ENCODE measurements at regions not wholly inside any gene's neighbourhood (a gene's known extent, or its start where the extent isn't known, plus 50 kb on each side); places are given as distances from the start of the nearest gene placed in this dataset.
"Not testable (repeated sequence)": the region's sequence is repeated elsewhere in the genome, so short reads cannot be mapped to it uniquely, and the experiment has no call there.

DNA sequence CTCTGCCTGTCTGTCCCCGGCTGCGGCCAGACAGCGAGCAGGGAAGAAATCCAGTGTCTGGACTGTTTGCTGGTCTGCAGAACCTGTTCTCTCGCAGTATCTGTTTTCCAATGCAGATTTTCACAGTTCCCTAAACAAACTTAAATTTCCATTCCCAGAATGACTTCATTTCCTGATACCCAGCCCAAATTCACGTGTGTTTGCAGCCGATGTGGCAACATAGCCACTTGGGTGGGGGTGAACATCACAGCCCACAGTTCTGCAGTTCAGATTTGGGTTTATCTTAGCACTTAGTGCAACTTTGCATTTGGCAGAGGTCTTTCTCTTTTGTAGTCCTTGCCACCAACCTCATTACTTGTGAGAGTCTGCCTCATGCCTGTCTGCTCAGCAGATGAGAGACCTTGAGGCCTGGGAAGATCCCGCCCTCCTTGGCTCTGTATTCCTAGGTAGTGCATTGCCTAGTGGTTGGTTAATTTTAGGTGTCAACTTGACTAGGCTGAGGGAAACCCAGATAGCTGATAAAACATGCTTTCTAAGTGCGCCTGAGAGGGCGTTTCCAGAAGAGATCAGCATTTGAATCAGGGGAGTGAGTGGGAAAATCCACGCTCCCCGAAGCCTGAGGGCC is 122.8 kb upstream of the FAM20C start:
- not testable (repeated sequence) for DNase-seq

DNA sequence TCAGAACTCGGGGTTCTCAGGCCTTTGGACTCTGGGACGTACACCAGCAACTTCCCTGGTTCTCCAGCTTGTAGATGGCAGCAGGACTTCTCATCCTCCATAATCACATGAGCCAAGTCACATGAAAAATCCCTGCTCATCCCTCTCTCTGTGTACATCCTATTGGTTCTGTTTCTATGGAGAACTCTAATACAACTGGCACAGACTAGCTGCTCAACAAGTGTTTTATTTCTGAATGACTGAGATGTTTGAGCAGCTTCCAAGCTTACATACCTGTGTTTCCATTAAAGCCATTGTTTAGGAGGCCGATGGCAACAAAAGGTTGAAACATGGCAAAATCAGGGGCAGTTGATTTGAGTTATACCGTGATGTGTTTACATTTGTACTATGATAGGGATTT is 122.2 kb upstream of the FAM20C start:
- not testable (repeated sequence) for DNase-seq

DNA sequence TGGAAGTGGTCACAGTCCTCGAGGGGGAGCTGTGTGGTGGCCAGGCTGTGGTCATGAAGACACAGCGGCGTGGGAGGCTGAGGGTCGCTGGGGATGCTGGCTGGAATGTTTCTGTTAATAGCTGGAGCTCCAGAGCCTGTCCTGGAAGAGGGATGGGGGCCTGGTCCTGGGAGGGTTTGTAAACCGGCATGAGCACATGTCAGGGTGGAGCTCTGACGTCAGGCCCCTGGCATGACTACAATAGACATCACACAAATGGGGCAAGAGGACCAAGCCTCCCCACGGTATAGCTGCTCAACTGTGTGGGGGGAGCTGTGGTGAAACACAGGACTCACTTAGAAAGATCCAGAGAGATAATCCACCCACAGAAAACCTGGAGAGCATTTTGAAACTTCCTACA is 121.4 kb upstream of the FAM20C start:
- DNase-seq = not testable (repeated sequence)

DNA sequence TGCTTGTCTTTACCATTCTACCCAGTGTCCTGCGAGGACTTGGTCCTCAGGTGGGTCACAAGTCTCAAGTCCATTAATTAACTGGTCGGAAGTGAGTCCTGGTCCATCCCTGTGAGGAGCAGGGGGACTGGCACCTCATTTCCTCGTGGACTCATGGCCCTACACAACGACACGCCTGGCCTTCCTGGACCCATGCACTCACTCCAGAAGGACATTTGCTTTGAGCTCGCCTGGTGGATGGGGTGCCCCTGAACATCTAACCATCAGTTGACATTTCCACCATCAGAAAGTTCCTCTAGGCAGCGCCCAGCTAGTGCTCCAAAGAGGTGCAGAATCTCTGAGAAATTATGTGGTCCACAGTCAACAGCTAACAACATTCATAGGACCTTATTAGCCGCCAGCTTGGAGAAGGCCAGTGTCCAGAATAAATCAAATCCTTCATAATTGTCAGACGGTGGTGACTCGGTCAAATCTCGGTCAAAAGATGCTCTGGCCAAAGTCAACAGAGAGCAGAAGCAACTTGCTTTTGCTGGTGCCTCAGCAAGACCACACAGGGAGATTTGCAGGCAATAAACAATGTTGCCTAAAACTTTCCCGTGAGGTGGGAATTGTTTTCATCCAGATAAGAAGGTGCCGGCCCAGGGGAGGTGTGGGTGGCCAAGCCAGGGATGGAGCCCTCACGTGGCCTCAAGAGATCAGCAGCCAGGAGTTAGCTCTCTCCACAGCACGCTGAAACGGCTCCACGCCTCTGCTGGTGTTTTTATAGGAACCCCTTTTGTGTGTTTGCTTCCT is 119.9 kb upstream of the FAM20C start:
- DNase-seq = not testable (repeated sequence)

DNA sequence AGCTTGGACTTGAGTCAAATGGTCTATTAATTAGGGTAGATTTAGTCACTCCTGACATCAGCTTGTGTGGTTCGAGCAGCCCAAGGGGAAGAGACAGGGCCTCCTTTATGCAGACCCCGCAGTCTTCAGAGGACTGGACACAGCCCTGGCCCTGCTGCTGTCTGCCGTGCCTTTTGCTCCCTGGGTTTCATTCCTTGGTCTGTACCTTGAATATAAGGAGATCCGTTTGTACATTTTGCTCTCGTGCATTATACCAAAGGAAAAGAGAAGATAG is 119.4 kb upstream of the FAM20C start:
- DNase-seq = not testable (repeated sequence)

DNA sequence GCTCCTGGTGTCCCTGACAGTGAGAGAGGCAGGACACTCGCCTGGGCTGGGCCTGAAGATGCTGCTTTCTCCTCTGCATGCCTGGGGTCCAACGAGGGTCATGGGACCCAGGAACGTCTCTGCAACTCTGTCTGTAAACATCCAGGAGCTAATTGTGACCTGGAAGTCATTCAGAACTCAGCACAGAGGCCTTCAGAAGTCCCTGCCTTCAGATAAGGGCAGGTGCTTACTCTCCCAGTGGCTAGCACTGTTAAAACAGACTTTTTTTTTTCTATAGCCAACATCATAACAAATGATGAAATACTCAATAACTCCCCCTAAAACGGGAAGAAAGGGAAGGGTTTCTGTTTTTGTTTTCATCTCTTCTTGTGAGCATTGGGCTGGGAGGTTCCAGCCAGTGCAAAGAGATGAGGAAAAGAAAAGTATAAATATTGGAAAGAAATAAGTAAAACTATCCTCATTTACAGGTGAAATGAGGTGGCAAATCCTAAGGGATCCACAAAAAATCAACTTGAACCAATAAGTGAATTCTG is 118.3 kb upstream of the FAM20C start:
- DNase-seq = not testable (repeated sequence)

DNA sequence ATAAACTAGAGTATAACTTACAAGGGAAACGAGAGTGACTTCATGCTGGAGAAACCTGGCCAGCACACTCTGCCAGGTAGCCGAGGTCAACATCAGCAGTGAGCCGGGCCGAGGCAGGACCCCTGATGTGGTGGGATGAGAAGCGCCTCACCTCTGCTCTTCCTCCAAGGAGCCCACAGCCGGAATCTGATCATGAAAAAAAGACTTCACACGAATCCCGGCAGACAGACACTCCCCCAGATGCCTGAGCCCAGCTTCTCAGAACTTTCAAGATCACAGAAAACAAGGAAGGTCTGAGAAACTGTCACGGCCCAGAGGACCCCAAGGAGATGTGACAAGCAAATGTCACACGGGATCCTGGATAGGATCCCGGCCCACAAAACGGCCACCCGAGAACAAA is 116.9 kb upstream of the FAM20C start:
- not testable (repeated sequence) for DNase-seq

DNA sequence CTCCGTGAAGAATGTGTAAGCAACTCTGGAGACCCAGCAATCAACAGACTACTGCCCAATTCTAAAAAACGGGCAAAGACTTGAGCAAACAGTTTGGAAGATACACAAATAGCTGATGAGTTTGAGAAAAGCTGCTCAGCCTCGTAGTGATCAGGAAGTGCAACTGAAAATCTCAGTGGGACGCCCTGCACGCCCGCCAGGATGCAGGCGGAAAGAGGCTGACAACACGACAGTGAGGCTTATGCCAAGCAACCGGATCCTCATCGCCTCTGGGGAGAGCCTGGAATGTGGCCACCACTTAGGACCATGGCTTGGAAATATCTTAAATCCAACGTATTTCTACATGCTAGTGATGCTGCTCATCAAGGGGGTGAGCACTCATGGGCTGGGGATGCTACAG is 116.2 kb upstream of the FAM20C start:
- not testable (repeated sequence) for DNase-seq

DNA sequence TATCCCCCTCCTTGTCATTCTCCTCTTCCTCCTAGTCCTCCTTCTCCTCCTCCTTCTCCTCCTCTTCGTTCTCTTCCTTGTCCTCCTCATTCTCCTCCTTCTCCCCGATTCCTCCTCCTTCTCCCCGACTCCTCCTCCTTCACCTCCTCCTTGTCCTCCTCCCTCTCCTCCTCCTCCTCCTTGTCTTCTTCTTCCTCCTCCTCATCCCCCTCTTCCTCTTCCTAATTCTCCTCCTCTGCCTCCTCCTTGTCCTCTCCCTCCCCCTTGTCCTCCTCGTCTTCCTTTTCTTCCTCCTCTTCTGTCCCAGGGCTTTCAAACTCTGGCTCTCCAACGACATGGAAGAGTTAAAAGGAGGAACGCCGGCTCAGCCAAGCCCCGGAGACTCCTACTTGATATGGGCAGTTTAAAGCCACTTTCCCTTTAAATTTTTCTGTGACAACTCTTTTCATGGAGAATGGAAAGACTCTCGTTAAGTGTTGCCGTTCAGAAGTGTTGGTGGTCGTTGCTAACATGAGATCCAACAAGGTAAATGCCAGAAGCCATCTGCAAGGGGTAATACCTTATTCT is 115.5 kb upstream of the FAM20C start:
- DNase-seq = not testable (repeated sequence)

DNA sequence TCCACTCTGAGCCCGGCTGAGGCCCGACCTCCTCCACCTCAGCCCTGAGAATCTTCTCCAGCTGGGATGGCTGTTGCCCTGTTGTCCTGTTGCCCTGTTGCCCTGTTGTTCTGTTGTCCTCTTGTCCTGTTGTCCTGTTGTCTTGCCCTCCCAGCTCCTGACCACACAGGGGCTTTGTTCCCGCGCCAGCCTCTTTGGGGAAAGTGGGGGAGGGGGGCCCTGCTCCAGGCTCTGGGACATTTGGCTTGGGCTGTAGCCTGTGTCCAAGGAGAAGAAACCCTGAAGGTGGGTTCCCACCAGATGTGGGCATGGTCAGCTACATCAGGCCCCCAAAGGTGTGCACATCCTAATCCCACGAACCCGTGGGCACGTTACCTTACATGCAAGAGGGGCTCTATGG is 113.5 kb upstream of the FAM20C start:
- DNase-seq = not testable (repeated sequence)

DNA sequence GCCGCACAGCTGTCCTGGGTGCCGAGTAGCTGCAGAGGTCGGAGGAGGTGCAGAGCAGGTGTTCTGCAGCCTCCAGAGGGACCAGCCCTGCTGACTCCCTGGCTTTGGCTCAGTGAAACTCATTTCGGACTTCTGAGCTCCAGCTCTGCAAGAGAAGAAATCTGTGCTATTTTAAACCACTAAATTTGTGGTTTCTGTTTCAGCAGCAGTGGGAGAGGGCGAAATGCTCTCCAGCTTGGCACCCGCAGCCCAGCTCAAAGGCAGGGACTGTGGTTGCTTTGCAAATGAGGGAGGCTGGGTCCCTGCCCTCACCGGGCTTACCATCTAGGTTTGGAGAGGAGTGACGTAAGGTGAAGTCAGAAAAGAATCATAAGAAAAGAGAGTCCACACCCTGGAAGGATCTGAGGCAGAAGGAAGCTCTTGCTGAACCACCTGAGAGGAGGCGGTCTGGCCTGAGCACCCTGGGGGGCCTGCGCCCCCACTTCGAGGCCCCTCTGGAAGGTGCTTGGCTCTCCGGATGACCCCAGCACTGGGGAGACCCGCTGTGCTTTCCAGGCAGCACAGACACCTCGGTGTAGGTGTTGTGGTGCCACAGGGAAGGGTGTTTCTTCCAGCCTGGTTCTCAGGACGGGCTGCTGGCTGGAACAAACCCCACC is 112.8 kb upstream of the FAM20C start:
- not testable (repeated sequence) for DNase-seq

DNA sequence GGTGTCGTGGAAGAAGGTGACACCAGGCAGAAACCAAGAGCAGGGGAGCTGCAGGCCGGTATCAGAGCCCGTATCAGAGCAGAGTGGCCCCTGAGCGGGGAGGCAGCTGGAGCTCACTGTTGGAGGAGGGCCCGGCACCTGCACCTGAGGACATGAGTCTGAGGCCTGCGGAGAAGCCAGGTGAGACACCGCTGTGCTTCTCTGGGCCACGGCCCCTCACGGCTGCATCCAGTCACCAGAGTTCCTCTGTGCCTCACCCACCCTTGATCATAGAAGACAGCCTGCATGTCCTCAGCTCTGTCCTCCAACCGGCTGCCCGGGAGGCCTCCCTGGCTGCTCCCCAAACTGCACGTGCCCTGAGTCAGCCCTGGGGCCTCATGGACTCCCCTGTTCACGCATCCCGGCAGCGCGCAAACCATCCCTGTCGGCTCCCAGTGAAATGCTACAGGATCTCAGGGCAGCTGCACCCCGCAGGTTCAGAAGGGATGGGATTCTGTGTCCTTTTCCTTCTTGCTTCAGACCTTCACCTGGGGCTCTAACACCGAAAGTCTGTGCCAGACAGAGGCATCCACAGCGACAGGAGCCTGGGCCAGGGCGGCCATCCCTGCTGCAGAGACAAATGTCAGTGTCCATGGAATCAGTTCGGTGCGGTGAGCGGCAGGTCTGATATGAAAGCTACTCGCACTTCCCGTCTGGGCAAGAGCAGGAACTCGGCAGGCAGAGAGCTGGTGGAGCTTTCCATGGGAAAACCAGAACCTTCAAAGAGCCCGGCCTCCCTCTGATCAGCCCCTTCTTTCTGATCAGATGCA is 111.9 kb upstream of the FAM20C start:
- DNase-seq = no peak

DNA sequence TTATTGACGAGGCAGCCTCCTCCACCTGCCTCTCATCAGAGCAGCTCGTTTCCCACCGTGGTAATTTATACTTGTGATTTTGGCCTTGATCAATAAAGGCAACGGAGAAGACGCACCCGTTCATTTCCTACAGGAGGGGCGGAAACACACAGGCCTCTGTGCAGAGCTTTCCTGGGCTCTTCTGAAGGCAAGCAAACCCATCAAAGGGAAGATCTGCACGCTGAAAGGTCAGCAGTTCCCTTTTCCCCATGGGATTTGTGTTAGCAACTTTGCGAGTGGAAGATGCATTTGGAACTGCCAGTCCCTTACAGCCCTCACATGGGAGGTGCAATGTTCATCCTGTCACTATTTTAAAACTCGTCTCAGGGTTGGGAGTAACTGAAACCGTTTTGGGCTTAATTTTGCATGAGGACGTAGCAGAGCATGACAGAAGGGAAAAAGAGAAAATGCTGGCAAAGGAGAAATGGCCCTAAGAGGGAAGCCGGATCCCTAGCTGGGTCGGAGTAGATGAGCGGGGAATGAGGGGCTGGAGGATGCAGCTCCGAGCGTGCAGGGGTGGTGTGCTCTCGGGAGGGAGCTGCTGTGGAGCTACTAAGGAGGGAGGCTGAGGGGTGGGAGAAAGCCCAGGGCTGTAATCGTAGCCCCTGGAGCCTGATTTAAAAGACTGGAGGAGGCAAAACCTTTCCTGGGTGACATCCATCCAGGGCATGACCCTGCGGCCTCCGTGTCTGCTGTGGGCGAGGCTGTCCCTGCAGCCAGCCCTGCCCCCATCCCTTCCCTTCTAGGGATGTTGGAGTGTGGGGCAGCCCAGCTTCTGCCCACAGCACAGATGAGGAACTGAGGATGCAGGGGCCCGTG is 111.1 kb upstream of the FAM20C start:
- DNase-seq = no peak

DNA sequence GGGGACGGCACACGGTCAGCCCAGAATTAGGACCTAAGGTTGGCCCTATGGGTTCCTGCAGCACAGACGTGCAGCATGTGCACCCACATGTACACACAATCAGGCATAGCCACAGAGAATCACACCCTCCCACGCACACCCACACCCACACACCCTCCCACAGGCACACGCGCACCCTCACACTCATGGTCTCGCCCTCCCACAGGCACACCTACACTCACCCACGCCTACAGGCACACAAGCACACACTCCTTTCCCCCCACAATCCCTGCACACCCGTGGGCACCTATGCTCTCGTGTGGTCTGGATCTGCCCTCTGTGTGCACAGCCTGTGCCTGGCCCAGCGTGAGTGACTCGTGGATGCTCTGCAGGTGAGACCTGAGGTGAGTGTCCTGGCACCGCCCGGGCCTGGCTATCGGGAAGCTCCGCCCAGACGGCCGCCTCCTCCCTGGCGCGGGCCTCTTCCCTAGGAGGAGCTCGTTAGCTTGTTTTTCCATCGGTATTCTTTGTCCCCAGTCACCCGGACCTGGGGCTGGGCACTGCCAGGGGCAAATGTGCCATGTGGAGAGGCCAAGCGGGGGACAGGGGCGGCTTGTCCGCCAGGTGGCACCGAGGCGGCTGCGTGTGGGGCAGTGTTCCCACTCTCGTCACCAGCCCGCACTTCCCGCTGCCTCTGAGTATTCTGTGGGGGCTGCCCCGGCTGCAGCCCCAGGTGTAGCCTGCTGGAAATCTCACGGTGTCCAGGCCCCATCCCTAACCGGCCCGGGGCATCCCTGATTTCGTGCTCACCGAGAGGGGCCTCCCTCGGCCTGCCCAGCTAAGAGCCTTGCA is 110.2 kb upstream of the FAM20C start:
- no peak for DNase-seq

DNA sequence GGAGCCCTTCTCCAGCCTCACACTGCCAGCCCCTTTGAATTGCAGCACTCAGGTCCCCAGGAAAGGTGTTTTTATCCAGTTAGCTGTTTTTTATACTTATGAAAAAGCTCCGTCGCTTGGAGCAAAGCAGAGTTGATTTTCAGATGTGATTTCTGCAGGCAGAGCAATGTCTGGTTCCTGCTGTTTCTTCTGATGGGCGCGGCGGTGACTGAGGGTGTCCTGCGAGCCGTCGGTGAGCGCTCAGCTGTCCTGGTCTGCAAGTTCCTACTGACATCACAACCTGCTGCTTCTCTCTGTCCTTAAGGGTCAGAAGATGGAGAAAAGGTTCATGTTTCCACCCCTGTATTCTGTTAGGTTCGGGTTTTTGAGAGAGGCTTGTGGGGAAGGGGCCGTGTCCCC is 109.6 kb upstream of the FAM20C start:
- DNase-seq = no peak

DNA sequence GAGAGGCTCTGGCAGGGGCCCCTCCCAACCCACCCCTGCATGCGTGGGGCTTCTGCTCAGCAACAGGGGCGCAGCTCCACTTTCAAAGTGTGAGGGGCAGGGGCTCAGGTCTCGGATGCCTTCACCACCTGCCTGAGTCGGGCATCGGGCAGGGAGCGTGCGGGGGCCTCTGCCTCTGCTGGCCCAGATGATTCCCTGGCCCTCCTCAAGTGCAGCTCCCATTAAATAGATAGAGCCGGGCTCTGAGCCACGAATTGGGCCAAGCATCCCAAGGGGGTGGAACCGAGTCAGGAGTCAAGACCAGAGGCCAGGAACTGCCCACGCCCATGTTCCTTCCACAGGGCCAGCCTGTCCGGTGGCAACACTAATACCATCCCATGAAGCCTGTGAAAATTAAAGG is 108.9 kb upstream of the FAM20C start:
- DNase-seq = no peak

DNA sequence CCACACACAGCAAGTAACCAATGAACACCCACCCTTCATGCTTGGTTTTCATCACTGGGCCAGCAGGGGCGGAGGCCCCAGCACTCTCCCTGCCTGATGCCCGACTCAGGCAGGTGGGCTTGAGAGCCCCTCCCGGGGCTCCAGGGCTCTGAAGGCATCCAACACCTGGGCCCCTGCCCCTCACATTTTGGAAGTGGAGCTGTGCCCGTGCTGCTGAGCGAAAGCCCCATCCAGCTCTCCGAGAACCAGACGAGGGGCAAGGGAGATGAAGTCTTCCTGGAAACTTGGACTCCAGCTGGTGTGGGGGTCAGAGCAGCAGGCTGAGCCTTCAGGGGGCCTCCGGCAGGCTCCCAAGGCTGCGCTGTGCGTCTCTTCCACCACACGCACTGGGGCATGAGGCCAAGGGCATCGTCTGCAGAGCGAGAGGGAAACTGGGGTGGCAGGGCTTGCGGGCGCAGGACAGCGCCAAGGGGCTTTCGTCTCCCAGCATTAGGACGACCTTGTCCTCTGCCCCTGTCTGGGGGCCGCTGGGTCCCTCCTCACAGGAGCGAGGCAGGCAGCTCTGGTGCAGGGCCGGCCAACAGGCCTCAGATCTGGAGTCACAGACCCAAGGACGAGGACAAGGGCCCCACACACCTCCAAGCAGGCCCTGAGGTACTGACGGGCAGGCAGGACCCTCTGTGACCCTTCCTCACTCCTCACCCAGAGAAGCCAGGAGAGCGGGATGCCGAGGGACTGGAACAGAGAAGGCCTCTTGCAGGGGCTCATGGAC is 108.3 kb upstream of the FAM20C start:
- DNase-seq = no peak

DNA sequence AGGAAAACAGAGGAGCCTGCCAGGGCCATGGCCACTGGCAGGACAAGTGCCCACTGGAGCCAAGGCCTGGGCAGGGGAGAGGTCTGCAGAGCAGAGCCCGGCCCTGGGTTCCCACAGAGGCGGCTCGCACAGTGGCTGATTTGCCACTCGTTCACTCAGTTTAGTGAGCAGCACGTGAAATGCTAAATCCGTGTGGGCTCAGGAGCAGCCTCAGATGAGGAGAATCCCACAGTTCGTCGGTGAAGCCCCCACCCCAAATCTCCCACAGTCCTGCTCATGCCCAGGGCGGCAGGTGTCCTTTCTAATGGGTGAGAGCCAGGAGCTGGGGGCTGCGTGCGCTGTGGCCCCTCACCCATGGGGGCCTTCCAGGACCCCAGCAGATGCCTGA is 107.7 kb upstream of the FAM20C start:
- no peak for DNase-seq

DNA sequence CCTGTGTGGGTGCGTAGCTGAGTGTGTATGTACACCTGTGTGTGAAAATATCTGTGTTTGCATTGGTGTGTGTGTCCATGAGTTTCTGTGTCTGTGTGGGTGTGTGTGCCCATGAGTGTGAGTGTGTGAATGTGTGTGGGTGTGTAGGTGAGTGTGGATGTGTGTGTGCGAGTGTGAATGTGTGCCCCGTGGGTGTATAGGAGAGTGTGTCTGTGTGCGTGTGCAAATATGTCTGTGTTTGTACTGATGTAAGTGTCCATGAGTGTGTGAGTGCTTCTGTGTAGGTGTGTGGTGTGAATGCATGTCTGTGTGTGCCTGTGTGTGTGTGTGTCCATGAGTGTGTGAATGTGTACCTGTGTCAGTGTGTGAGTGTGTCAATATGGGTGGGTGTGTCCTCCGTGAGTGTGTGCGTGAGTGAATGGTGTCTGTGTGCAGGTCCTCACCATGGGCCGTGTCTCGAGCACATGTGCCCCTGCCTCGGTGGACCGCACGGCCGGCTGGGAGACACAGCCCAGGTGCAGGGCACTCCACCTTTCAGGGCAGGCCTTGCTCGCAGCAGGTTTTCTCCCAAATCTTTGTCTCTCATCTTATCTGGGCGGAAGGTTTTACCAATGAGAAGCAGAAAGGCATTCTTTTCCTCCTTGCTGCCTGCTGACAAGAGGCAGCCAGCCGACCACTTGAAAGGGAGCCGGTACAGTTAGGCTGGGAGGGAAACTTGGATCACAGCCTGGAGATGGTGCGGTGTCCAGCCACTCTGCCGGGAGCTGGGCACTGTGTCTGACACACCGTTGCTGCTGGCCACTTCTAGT is 107.1 kb upstream of the FAM20C start:
- DNase-seq = no peak
